ENCODE measurements at regions not wholly inside any gene's neighbourhood (a gene's known extent, or its start where the extent isn't known, plus 50 kb on each side); places are given as distances from the start of the nearest gene placed in this dataset.
"Not testable (repeated sequence)": the region's sequence is repeated elsewhere in the genome, so short reads cannot be mapped to it uniquely, and the experiment has no call there.

DNA sequence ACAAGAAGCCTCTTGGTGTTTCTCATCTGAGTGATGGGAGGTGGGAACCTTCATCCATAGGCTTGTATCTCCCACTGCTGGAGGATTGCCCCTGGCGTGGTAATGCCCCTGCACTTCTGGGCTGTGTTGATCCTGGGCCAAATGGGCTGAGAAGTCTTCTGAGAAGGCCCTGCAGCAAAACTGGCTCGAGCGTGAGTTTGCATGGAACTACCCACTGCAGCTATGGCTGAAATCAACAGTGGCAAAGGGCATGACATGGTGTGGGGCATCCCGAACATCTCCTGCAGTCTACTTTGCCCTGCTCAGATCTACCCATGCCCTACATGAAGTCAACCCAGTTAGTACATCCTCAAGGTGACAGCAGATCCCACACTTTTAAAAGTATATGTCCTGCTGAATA lies 130.6 kb downstream of the NRN1 start:
- no peak for ATAC-seq
- Histone ChIP-seq H3K4me3 (no peak overlapping the region), H3K36me3 (no peaks in the 10 kb centered on the region), H3K4me1 (no peaks in the 10 kb centered on the region), H3K27ac (no peak overlapping the region), H3K27me3 (no peaks in the 10 kb centered on the region), H3K9me3 (peaks cover 0 to 3% (median 0%) of the 10 kb centered on the region in 3 donors)
- TF ChIP-seq POLR2A (IDR thresholded peaks at IDR 0.05), result no peak
- TF ChIP-seq, protein P1, sequence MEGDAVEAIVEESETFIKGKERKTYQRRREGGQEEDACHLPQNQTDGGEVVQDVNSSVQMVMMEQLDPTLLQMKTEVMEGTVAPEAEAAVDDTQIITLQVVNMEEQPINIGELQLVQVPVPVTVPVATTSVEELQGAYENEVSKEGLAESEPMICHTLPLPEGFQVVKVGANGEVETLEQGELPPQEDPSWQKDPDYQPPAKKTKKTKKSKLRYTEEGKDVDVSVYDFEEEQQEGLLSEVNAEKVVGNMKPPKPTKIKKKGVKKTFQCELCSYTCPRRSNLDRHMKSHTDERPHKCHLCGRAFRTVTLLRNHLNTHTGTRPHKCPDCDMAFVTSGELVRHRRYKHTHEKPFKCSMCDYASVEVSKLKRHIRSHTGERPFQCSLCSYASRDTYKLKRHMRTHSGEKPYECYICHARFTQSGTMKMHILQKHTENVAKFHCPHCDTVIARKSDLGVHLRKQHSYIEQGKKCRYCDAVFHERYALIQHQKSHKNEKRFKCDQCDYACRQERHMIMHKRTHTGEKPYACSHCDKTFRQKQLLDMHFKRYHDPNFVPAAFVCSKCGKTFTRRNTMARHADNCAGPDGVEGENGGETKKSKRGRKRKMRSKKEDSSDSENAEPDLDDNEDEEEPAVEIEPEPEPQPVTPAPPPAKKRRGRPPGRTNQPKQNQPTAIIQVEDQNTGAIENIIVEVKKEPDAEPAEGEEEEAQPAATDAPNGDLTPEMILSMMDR (IDR thresholded peaks at IDR 0.05 in 4 of 5, conservative IDR thresholded peaks at IDR 0.05 in 1 of 5), result no peak
- no peak for DNase-seq
- in situ Hi-C loops (cut with MboI; ENCODE audit: low sequenced_read_pairs in 4 of 4), result no loop called here
- intact Hi-C loops (cut with DNase I; ENCODE audit: low total_unique reads), result no loop called here

- H3K36me3 ChIP-seq; H3K9me3 ChIP-seq; in situ Hi-C loops (cut with MboI; ENCODE audit: low sequenced_read_pairs in 4 of 4); H3K4me1 ChIP-seq; H3K27ac ChIP-seq; H3K27me3 ChIP-seq; H3K4me3 ChIP-seq; intact Hi-C loops (cut with DNase I; ENCODE audit: low total_unique reads); DNase-seq; ATAC-seq: not testable (repeated sequence)
Observed at GRCh38 chr6:5873976-5874375, 132.7 kb downstream of the NRN1 start.

- no peak for ATAC-seq
- H3K4me3 ChIP-seq, result no peak overlapping the region
- intact Hi-C loops (cut with DNase I; ENCODE audit: low total_unique reads) (no loop called here), in situ Hi-C loops (cut with MboI; ENCODE audit: low sequenced_read_pairs in 4 of 4) (no loop called here)
- H3K4me1 ChIP-seq, result peaks cover 0 to 9% of the 10 kb centered on the region in 2 donors
- no peaks in the 10 kb centered on the region for H3K36me3 ChIP-seq
- no peak for DNase-seq
- H3K9me3 ChIP-seq, result peaks cover 0 to 3% (median 0%) of the 10 kb centered on the region in 3 donors
- no peaks in the 10 kb centered on the region for H3K27me3 ChIP-seq
- TF ChIP-seq, protein P1 (IDR thresholded peaks at IDR 0.05 in 4 of 5, conservative IDR thresholded peaks at IDR 0.05 in 1 of 5), result no peak
- TF ChIP-seq POLR2A (IDR thresholded peaks at IDR 0.05), result no peak
- H3K27ac ChIP-seq, result no peak overlapping the region
Observed at GRCh38 chr6:5871296-5871695, 135.4 kb downstream of the NRN1 start.

DNA sequence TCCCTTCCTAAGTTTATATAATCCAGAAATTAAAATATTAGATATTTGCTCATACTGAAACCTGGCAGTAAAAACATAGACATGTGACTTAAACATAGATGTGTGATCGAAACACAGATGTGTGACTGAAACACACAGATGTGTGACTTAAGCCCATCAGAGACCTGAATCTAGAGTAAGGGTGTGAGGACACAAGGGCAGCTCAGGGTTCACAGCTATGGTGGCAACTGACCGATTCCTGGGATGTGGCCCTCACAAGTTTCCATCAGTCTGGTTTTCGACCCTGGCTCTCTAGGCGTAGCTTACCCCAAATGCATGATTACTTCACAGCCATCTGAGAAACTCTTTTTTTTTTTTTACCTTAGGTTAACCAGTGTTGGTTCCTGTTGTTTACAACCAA lies 137.0 kb downstream of the NRN1 start:
- Histone ChIP-seq H3K27me3 (no peaks in the 10 kb centered on the region), H3K4me3 (no peak overlapping the region), H3K27ac (no peak overlapping the region), H3K4me1 (peaks cover 0 to 11% of the 10 kb centered on the region in 2 donors), H3K9me3 (peaks cover 0 to 3% (median 0%) of the 10 kb centered on the region in 3 donors), H3K36me3 (no peaks in the 10 kb centered on the region)
- in situ Hi-C loops (cut with MboI; ENCODE audit: low sequenced_read_pairs in 4 of 4) (no loop called here), intact Hi-C loops (cut with DNase I; ENCODE audit: low total_unique reads) (no loop called here)
- ATAC-seq, result no peak
- TF ChIP-seq, protein P1 (IDR thresholded peaks at IDR 0.05 in 4 of 5, conservative IDR thresholded peaks at IDR 0.05 in 1 of 5), result no peak
- TF ChIP-seq POLR2A (IDR thresholded peaks at IDR 0.05), result no peak
- no peak for DNase-seq

GRCh38 chr6:5869261-5869660 lies 137.5 kb downstream of the NRN1 start:
- Histone ChIP-seq H3K9me3 (peaks cover 0 to 3% (median 0%) of the 10 kb centered on the region in 3 donors), H3K36me3 (no peaks in the 10 kb centered on the region), H3K27ac (no peak overlapping the region), H3K4me3 (no peak overlapping the region), H3K4me1 (peaks cover 0 to 11% of the 10 kb centered on the region in 2 donors), H3K27me3 (no peaks in the 10 kb centered on the region)
- in situ Hi-C loops (cut with MboI; ENCODE audit: low sequenced_read_pairs in 4 of 4), result no loop called here
- TF ChIP-seq POLR2A (IDR thresholded peaks at IDR 0.05), result no peak
- TF ChIP-seq, protein P1 (IDR thresholded peaks at IDR 0.05 in 4 of 5, conservative IDR thresholded peaks at IDR 0.05 in 1 of 5), result no peak
- intact Hi-C loops (cut with DNase I; ENCODE audit: low total_unique reads), result no loop called here
- ATAC-seq (no peak), DNase-seq (no peak)
